Upper lobe of right lung (tissue), 1 donor: ENCODE measurements at regions not wholly inside any gene's neighbourhood (a gene's known extent, or its start where the extent isn't known, plus 50 kb on each side); places are given as distances from the start of the nearest gene placed in this dataset.
"Not testable (repeated sequence)": the region's sequence is repeated elsewhere in the genome, so short reads cannot be mapped to it uniquely, and the experiment has no call there.

Source experiments
- ATAC-seq: fragments of 200-7000 bp; cut with Tn5 transposase; one replicate; pipeline ENCODE4 v1.9.1; 2020; ENCODE audit warnings: mild to moderate bottlenecking, moderate library complexity
- DNase-seq: peaks from one replicate; pipeline ENCODE4 v3.0.0-alpha.2; 2020
- H3K27ac ChIP-seq: fragments of 200-600 bp; one replicate; pipeline ENCODE4 v1.8.0; 2022
- H3K27me3 ChIP-seq: fragments of 200-600 bp; one replicate; pipeline ENCODE4 v1.8.0; 2022; ENCODE audit warnings: mild to moderate bottlenecking
- H3K36me3 ChIP-seq: fragments of 200-600 bp; one replicate; pipeline ENCODE4 v1.8.0; 2022
- H3K4me1 ChIP-seq: fragments of 200-600 bp; one replicate; pipeline ENCODE4 v1.8.0; 2022
- H3K4me3 ChIP-seq: fragments of 200-600 bp; one replicate; pipeline ENCODE4 v1.8.0; 2022; ENCODE audit warnings: mild to moderate bottlenecking
- H3K9me3 ChIP-seq: fragments of 200-600 bp; one replicate; pipeline ENCODE4 v1.8.0; 2022
- CTCF ChIP-seq: fragments of 200-600 bp; IDR thresholded peaks from one replicate; pipeline ENCODE4 v1.8.0; 2022; ENCODE audit warnings: antibody characterized with exemption
- intact Hi-C: fragments of 100-400 bp; cut with DNase I; formaldehyde crosslinking; loops from one replicate; pipeline ENCODE4 v1.11.0; 2022
- donor health status: DM: no; HTN: yes; CAD: no; lungs with severe emphysema.

- Histone ChIP-seq H3K4me3 (no peak overlapping the region), H3K27me3 (no peaks in the 10 kb centered on the region), H3K27ac (no peak overlapping the region), H3K4me1 (no peaks in the 10 kb centered on the region), H3K9me3 (no peaks in the 10 kb centered on the region), H3K36me3 (no peaks in the 10 kb centered on the region)
- TF ChIP-seq CTCF: no peak
- DNase-seq (no peak), ATAC-seq (no peak)
- intact Hi-C loops: no loop called here
These were observed 136.0 kb upstream of the GCFC2 start for GRCh38 chr2:75846683-75847190.

- H3K36me3 ChIP-seq: no peaks in the 10 kb centered on the region
- intact Hi-C loops: no loop called here
- no peak for DNase-seq
- TF ChIP-seq CTCF: no peak
- H3K4me1 ChIP-seq: no peaks in the 10 kb centered on the region
- H3K4me3 ChIP-seq: no peak overlapping the region
- ATAC-seq: no peak
- no peaks in the 10 kb centered on the region for H3K27me3 ChIP-seq
- no peaks in the 10 kb centered on the region for H3K9me3 ChIP-seq
- H3K27ac ChIP-seq: no peak overlapping the region
These were observed 133.9 kb upstream of the GCFC2 start for GRCh38 chr2:75844651-75845050.

GRCh38 chr2:75834588-75834987 is 123.9 kb upstream of the GCFC2 start:
- ATAC-seq, H3K27me3 ChIP-seq, H3K9me3 ChIP-seq, intact Hi-C loops, H3K27ac ChIP-seq, H3K4me3 ChIP-seq, DNase-seq, H3K36me3 ChIP-seq, H3K4me1 ChIP-seq: not testable (repeated sequence)

GRCh38 chr2:75833386-75833785 is 122.7 kb upstream of the GCFC2 start:
- H3K4me3 ChIP-seq: no peak overlapping the region
- H3K4me1 ChIP-seq: no peaks in the 10 kb centered on the region
- no peaks in the 10 kb centered on the region for H3K27me3 ChIP-seq
- intact Hi-C loops: no loop called here
- H3K36me3 ChIP-seq: no peaks in the 10 kb centered on the region
- TF ChIP-seq CTCF: no peak
- no peak overlapping the region for H3K27ac ChIP-seq
- no peak for ATAC-seq
- no peak for DNase-seq
- H3K9me3 ChIP-seq: no peaks in the 10 kb centered on the region

- DNase-seq (no peak), ATAC-seq (no peak)
- no peaks in the 10 kb centered on the region for H3K36me3 ChIP-seq
- peaks cover 7% of the 10 kb centered on the region for H3K9me3 ChIP-seq
- no peak overlapping the region for H3K27ac ChIP-seq
- no peak overlapping the region for H3K4me3 ChIP-seq
- H3K4me1 ChIP-seq: no peaks in the 10 kb centered on the region
- no peaks in the 10 kb centered on the region for H3K27me3 ChIP-seq
- intact Hi-C loops: no loop called here
- no peak for TF ChIP-seq CTCF
These were observed 118.1 kb upstream of the GCFC2 start for GRCh38 chr2:75828826-75829225.

GRCh38 chr2:75823515-75823914 is 112.8 kb upstream of the GCFC2 start:
- H3K27me3 ChIP-seq, ATAC-seq, intact Hi-C loops, H3K4me1 ChIP-seq, H3K4me3 ChIP-seq, DNase-seq, H3K36me3 ChIP-seq, H3K9me3 ChIP-seq, H3K27ac ChIP-seq: not testable (repeated sequence)

GRCh38 chr2:75822336-75822735 is 111.6 kb upstream of the GCFC2 start:
- H3K4me1 ChIP-seq: no peaks in the 10 kb centered on the region
- intact Hi-C loops: no loop called here
- ATAC-seq (no peak), DNase-seq (no peak)
- peaks cover 7% of the 10 kb centered on the region for H3K9me3 ChIP-seq
- H3K27me3 ChIP-seq: no peaks in the 10 kb centered on the region
- H3K36me3 ChIP-seq: no peaks in the 10 kb centered on the region
- H3K27ac ChIP-seq: no peak overlapping the region
- H3K4me3 ChIP-seq: no peak overlapping the region
- TF ChIP-seq CTCF: no peak
